Body of pancreas (tissue), 4 donors: ENCODE measurements at regions not wholly inside any gene's neighbourhood (a gene's known extent, or its start where the extent isn't known, plus 50 kb on each side); places are given as distances from the start of the nearest gene placed in this dataset.

Experiments used
- ATAC-seq: fragments of 150-250 bp; one replicate; pipeline ENCODE4 v1.9.1; 2016
- DNase-seq, 4 donors: peaks; one replicate each; pipeline ENCODE4 v3.0.0-alpha.2; 2019
- H3K27ac ChIP-seq, 4 donors: fragments of 200-600 bp; sonication (generic); 1 replicate in 3 of 4; 2 replicates in 1 of 4; pipeline versions ENCODE4 v1.5.1 to v1.6.1; 2016 to 2019; ENCODE audit warnings: mild to moderate bottlenecking in 1 of 4, mixed read lengths in 1 of 4, moderate library complexity in 1 of 4
- H3K27me3 ChIP-seq, 2 donors: fragments of 200-600 bp; sonication (generic); one replicate each; pipeline ENCODE4 v1.6.0; 2016; ENCODE audit warnings: mild to moderate bottlenecking in 1 of 2
- H3K36me3 ChIP-seq, 2 donors: fragments of 200-600 bp; sonication (generic); replicated peaks in 1 of 2; 2 replicates each; pipeline ENCODE4 v1.5.1; 2016; ENCODE audit warnings: low read depth in 2 of 2; ENCODE audit not compliant: insufficient read depth in 1 of 2
- H3K4me1 ChIP-seq: fragments of 200-600 bp; sonication (generic); one replicate; pipeline ENCODE4 v1.6.0; 2016
- H3K4me3 ChIP-seq, 2 donors: fragments of 200-600 bp; sonication (generic); 1 replicate in 1 of 2; 2 replicates in 1 of 2; pipeline ENCODE4 v1.5.1; 2016 to 2019
- H3K9me3 ChIP-seq, 3 donors: fragments of 200-600 bp; sonication (generic); 1 replicate in 2 of 3; 2 replicates in 1 of 3; pipeline ENCODE4 v1.5.1; 2016
- CTCF ChIP-seq, 7 experiments: fragments of 450-650 bp in 4 of 7; fragments of 200-600 bp in 3 of 7; sonication (generic) in 3 of 7; IDR thresholded peaks; one replicate each; pipeline ENCODE4 v1.5.1; 2016 to 2019; ENCODE audit warnings: antibody characterized with exemption in 7 of 7
- POLR2A ChIP-seq, 3 donors: fragments of 450-650 bp; IDR thresholded peaks; one replicate each; pipeline ENCODE4 v1.6.1; 2016; ENCODE audit warnings: antibody characterized with exemption in 3 of 3, mild to moderate bottlenecking in 2 of 3
- WGBS, 2 donors: methylation state at CpG; one replicate each; pipeline ENCODE4 v1.1.5; 2017; 5-methylcytosine and 5-hydroxymethylcytosine counted together
- intact Hi-C: fragments of 100-400 bp; cut with DNase I; formaldehyde crosslinking; loops from one replicate; pipeline ENCODE4 v1.15.1; 2023

- H3K27me3 ChIP-seq, result no peaks in the 10 kb centered on the region
- intact Hi-C loops, result no loop called here
- H3K9me3 ChIP-seq, result no peaks in the 10 kb centered on the region
- H3K4me3 ChIP-seq, result no peak overlapping the region
- no peaks in the 10 kb centered on the region for H3K4me1 ChIP-seq
- no peak for TF ChIP-seq POLR2A (IDR thresholded peaks at IDR 0.05)
- no peak for TF ChIP-seq CTCF (IDR thresholded peaks at IDR 0.05)
- WGBS, 2 donors, result 75 to 86% methylated on average over 3 of the region's 3 CpGs
- no peak for DNase-seq
- no peak for ATAC-seq
- H3K36me3 ChIP-seq, result no peaks in the 10 kb centered on the region
- H3K27ac ChIP-seq, result no peak overlapping the region
These were observed 189.1 kb upstream of the ZMIZ1 start for GRCh38 chr10:78879621-78880020.

- Histone ChIP-seq H3K9me3 (no peaks in the 10 kb centered on the region), H3K27me3 (no peaks in the 10 kb centered on the region), H3K4me1 (no peaks in the 10 kb centered on the region), H3K27ac (no peak overlapping the region), H3K4me3 (no peak overlapping the region), H3K36me3 (no peaks in the 10 kb centered on the region)
- no peak for DNase-seq
- TF ChIP-seq POLR2A (IDR thresholded peaks at IDR 0.05) (no peak), CTCF (IDR thresholded peaks at IDR 0.05) (no peak)
- intact Hi-C loops, result no loop called here
- no peak for ATAC-seq
These were observed 182.6 kb upstream of the ZMIZ1 start for GRCh38 chr10:78886129-78886528.

- H3K27me3 ChIP-seq, result no peaks in the 10 kb centered on the region
- intact Hi-C loops, result no loop called here
- no peak for TF ChIP-seq POLR2A (IDR thresholded peaks at IDR 0.05)
- TF ChIP-seq CTCF (IDR thresholded peaks at IDR 0.05), result no peak
- H3K27ac ChIP-seq, result no peak overlapping the region
- ATAC-seq (no peak), DNase-seq (no peak)
- H3K36me3 ChIP-seq, result no peaks in the 10 kb centered on the region
- H3K4me1 ChIP-seq, result no peaks in the 10 kb centered on the region
- 67 to 70% methylated on average over 7 of the region's 7 CpGs for WGBS, 2 donors
- no peak overlapping the region for H3K4me3 ChIP-seq
- no peaks in the 10 kb centered on the region for H3K9me3 ChIP-seq
These were observed 179.2 kb upstream of the ZMIZ1 start for GRCh38 chr10:78889536-78890063.

- H3K27ac ChIP-seq, result no peak overlapping the region
- DNase-seq, result no peak
- no peaks in the 10 kb centered on the region for H3K36me3 ChIP-seq
- H3K4me1 ChIP-seq, result no peaks in the 10 kb centered on the region
- WGBS, 2 donors, result 81 to 82% methylated on average over 3 of the region's 3 CpGs
- intact Hi-C loops, result no loop called here
- no peaks in the 10 kb centered on the region for H3K27me3 ChIP-seq
- no peak for TF ChIP-seq CTCF (IDR thresholded peaks at IDR 0.05)
- TF ChIP-seq POLR2A (IDR thresholded peaks at IDR 0.05), result no peak
- H3K9me3 ChIP-seq, result no peaks in the 10 kb centered on the region
- H3K4me3 ChIP-seq, result no peak overlapping the region
- ATAC-seq, result no peak
These were observed 178.3 kb upstream of the ZMIZ1 start for GRCh38 chr10:78890506-78890905.

GRCh38 chr10:78891741-78892140 lies 177.0 kb upstream of the ZMIZ1 start:
- Histone ChIP-seq H3K27ac (no peak overlapping the region), H3K4me3 (no peak overlapping the region), H3K27me3 (no peaks in the 10 kb centered on the region), H3K9me3 (no peaks in the 10 kb centered on the region), H3K36me3 (no peaks in the 10 kb centered on the region), H3K4me1 (no peaks in the 10 kb centered on the region)
- TF ChIP-seq CTCF (IDR thresholded peaks at IDR 0.05) (no peak), POLR2A (IDR thresholded peaks at IDR 0.05) (no peak)
- ATAC-seq (no peak), DNase-seq (no peak)
- intact Hi-C loops, result no loop called here
- WGBS, 2 donors, result 83 to 85% methylated on average over 2 of the region's 2 CpGs
